Transverse colon (tissue), 4 donors: ENCODE measurements at regions not wholly inside any gene's neighbourhood (a gene's known extent, or its start where the extent isn't known, plus 50 kb on each side); places are given as distances from the start of the nearest gene placed in this dataset.

Experiments used
- POLR2A ChIP-seq: fragments of 450-650 bp; IDR thresholded peaks from one replicate; pipeline ENCODE4 v1.6.1; 2016; ENCODE audit warnings: antibody characterized with exemption, mild to moderate bottlenecking, moderate library complexity
- POLR2AphosphoS5 ChIP-seq, 3 donors: sonication (generic); formaldehyde crosslinking; IDR thresholded peaks; one replicate each; pipeline ENCODE4 v1.6.1; 2016; ENCODE audit warnings: antibody characterized with exemption in 3 of 3
- TF ChIP-seq, protein P1 (sequence below), 5 experiments: fragments of 200-600 bp in 3 of 5; fragments of 450-650 bp in 2 of 5; sonication (generic) in 3 of 5; IDR thresholded peaks; 1 replicate in 2 of 5; 2 replicates in 3 of 5; pipeline ENCODE4 v1.5.1; 2016 to 2017; ENCODE audit warnings: antibody characterized with exemption in 5 of 5, inconsistent platforms in 3 of 5, mild to moderate bottlenecking in 2 of 5, moderate library complexity in 1 of 5

DNA sequence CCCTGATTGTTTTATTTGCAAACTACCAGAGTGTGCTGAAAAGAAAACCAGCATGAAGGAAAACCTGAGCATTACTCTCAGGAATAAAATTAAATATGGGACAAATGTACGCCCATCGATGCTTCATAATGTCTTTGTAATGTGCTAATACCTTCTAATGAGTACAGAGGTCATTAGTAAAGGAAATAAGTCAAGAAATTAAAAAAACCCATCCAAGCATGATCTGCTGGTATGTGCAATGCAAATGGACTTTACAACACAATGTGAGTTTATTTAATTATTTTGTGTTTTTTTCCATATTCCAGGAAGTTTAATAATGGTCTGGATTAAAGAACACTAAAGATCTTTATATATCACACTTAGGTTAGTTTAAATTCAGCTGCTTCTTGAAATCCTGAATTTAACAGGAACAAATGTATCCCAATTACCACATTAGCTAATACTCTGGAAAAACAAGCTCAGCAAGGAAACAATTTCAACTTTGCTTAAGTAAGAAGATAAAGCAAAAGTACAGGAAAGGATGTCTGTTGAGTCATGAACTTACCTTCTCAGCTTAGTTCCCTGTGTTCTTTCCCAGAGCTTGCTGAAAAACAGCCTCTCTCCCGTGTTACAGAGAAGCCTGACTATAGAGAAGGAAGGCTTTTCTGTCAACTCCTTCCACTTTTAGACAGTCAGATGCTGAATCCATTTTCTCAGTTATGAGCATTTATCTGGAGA, 179.3 kb upstream of the TMEM260 start:
- TF ChIP-seq POLR2A: no peak
- TF ChIP-seq, protein P1, sequence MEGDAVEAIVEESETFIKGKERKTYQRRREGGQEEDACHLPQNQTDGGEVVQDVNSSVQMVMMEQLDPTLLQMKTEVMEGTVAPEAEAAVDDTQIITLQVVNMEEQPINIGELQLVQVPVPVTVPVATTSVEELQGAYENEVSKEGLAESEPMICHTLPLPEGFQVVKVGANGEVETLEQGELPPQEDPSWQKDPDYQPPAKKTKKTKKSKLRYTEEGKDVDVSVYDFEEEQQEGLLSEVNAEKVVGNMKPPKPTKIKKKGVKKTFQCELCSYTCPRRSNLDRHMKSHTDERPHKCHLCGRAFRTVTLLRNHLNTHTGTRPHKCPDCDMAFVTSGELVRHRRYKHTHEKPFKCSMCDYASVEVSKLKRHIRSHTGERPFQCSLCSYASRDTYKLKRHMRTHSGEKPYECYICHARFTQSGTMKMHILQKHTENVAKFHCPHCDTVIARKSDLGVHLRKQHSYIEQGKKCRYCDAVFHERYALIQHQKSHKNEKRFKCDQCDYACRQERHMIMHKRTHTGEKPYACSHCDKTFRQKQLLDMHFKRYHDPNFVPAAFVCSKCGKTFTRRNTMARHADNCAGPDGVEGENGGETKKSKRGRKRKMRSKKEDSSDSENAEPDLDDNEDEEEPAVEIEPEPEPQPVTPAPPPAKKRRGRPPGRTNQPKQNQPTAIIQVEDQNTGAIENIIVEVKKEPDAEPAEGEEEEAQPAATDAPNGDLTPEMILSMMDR (IDR thresholded peaks at IDR 0.05): no peak
- no peak for TF ChIP-seq POLR2AphosphoS5 (IDR thresholded peaks at IDR 0.05)
